Peyer's patch (tissue), 4 donors: ENCODE measurements at regions not wholly inside any gene's neighbourhood (a gene's known extent, or its start where the extent isn't known, plus 50 kb on each side); places are given as distances from the start of the nearest gene placed in this dataset.

Experiments
- POLR2A ChIP-seq, 2 donors: fragments of 450-650 bp; IDR thresholded peaks; one replicate each; pipeline ENCODE4 v1.5.1; 2017; ENCODE audit warnings: antibody characterized with exemption in 2 of 2, mild to moderate bottlenecking in 2 of 2, moderate library complexity in 2 of 2
- TF ChIP-seq, protein P1 (sequence below), 6 experiments: fragments of 450-650 bp in 4 of 6; fragments of 200-600 bp in 2 of 6; sonication (generic) in 1 of 6; IDR thresholded peaks; one replicate each; pipeline ENCODE4 v1.5.1; 2017 to 2019; ENCODE audit warnings: antibody characterized with exemption in 6 of 6, mild to moderate bottlenecking in 3 of 6, moderate library complexity in 1 of 6

DNA sequence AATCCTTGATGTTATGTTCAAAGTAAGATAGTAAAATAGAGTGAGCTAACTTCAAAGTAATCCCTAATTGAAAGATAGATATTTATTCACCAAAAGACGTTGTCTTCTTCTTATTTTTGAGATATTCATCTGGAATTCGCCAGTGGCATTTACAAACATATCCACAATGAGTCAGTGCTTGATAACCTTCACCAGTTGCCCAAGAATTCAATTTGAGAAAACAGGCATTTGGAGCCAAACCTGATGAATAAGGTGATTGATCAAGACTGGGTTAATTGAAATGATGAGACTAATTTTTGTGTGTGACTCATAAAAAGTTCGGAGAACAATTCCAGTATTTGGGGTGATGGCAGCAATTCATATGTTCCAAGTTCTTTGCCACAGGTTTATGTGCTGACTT is 344.0 kb downstream of the ARL4A start:
- no peak for TF ChIP-seq POLR2A (IDR thresholded peaks at IDR 0.05)
- TF ChIP-seq, protein P1, sequence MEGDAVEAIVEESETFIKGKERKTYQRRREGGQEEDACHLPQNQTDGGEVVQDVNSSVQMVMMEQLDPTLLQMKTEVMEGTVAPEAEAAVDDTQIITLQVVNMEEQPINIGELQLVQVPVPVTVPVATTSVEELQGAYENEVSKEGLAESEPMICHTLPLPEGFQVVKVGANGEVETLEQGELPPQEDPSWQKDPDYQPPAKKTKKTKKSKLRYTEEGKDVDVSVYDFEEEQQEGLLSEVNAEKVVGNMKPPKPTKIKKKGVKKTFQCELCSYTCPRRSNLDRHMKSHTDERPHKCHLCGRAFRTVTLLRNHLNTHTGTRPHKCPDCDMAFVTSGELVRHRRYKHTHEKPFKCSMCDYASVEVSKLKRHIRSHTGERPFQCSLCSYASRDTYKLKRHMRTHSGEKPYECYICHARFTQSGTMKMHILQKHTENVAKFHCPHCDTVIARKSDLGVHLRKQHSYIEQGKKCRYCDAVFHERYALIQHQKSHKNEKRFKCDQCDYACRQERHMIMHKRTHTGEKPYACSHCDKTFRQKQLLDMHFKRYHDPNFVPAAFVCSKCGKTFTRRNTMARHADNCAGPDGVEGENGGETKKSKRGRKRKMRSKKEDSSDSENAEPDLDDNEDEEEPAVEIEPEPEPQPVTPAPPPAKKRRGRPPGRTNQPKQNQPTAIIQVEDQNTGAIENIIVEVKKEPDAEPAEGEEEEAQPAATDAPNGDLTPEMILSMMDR (IDR thresholded peaks at IDR 0.05), result no peak
